OCI-LY1 (cell line): ENCODE measurements at regions not wholly inside any gene's neighbourhood (a gene's known extent, or its start where the extent isn't known, plus 50 kb on each side); places are given as distances from the start of the nearest gene placed in this dataset.

ENCODE experiments used
- H2AFZ ChIP-seq: fragments of 200-600 bp; sonication (generic), shearing (Covaris generic); 2 replicates; pipeline ENCODE4 v1.6.0; 2014; ENCODE audit warnings: antibody characterized with exemption, mild to moderate bottlenecking, low read length
- H3F3A ChIP-seq: fragments of 200-600 bp; sonication (generic), shearing (Covaris generic); 2 replicates; pipeline ENCODE4 v1.6.0; 2014; ENCODE audit warnings: mild to moderate bottlenecking, antibody characterized with exemption, low read length, moderate library complexity; ENCODE audit not compliant: insufficient read depth
- H3K27ac ChIP-seq: fragments of 200-600 bp; sonication (generic); 2 replicates; pipeline ENCODE4 v1.5.1; 2014; ENCODE audit warnings: low read length, mixed run types, mild to moderate bottlenecking, low read depth; ENCODE audit not compliant: poor library complexity, severe bottlenecking
- H3K27me3 ChIP-seq: fragments of 200-600 bp; sonication (generic); 2 replicates; pipeline ENCODE4 v1.6.0; 2014; ENCODE audit warnings: antibody characterized with exemption, mild to moderate bottlenecking, low read length, moderate library complexity; ENCODE audit not compliant: insufficient read depth
- H3K36me3 ChIP-seq: fragments of 200-600 bp; sonication (generic); 2 replicates; pipeline ENCODE4 v1.6.1; 2014; ENCODE audit warnings: mild to moderate bottlenecking, antibody characterized with exemption, low read length, moderate library complexity, mixed read lengths; ENCODE audit not compliant: insufficient read depth
- H3K4me1 ChIP-seq: fragments of 200-600 bp; sonication (generic); 2 replicates; pipeline ENCODE4 v1.5.1; 2014; ENCODE audit warnings: mild to moderate bottlenecking, low read length, moderate library complexity; ENCODE audit not compliant: insufficient read depth, severe bottlenecking
- H3K4me2 ChIP-seq: fragments of 200-600 bp; sonication (generic), shearing (Covaris generic); 2 replicates; pipeline ENCODE4 v1.6.1; 2014; ENCODE audit warnings: low read length
- H3K4me3 ChIP-seq: fragments of 200-600 bp; sonication (generic); 2 replicates; pipeline ENCODE4 v1.5.1; 2014; ENCODE audit warnings: low read length, low read depth, mild to moderate bottlenecking, mixed read lengths; ENCODE audit not compliant: poor library complexity, severe bottlenecking
- H3K79me2 ChIP-seq: fragments of 200-600 bp; shearing (Covaris generic); 2 replicates; pipeline ENCODE4 v1.6.1; 2016; ENCODE audit warnings: mixed run types, low read length, mixed read lengths; ENCODE audit not compliant: insufficient read depth
- H3K9ac ChIP-seq: fragments of 200-600 bp; sonication (generic), shearing (Covaris generic); 2 replicates; pipeline ENCODE4 v1.6.1; 2014; ENCODE audit warnings: mild to moderate bottlenecking, low read length, mixed read lengths
- H3K9me2 ChIP-seq: fragments of 200-600 bp; sonication (generic), shearing (Covaris generic); 2 replicates; pipeline ENCODE4 v1.6.1; 2014; ENCODE audit warnings: low read depth, mild to moderate bottlenecking, low read length, mixed read lengths
- H3K9me3 ChIP-seq: fragments of 200-600 bp; shearing (Covaris generic); 2 replicates; pipeline ENCODE4 v1.6.1; 2014; ENCODE audit warnings: low read length, mixed read lengths
- H4K20me1 ChIP-seq: fragments of 200-600 bp; sonication (generic), shearing (Covaris generic); 2 replicates; pipeline ENCODE4 v1.6.0; 2016; ENCODE audit warnings: mild to moderate bottlenecking, low read length; ENCODE audit not compliant: insufficient read depth
- CTCF ChIP-seq: fragments of 200-600 bp; sonication (generic), shearing (Covaris generic); IDR thresholded peaks from 2 replicates; pipeline ENCODE4 v1.5.1; 2017; ENCODE audit warnings: mild to moderate bottlenecking, antibody characterized with exemption, low read length, moderate library complexity, mixed read lengths
- EZH2 ChIP-seq: fragments of 200-600 bp; sonication (generic), shearing (Covaris generic); IDR thresholded peaks from 2 replicates; pipeline ENCODE4 v1.8.0; 2017; ENCODE audit warnings: borderline replicate concordance, mixed run types, mild to moderate bottlenecking, antibody characterized with exemption, low read length, moderate library complexity, mixed read lengths

- Histone ChIP-seq H3K27ac (no peak overlapping the region), H3K4me3 (no peak overlapping the region), H3K9ac (no peak overlapping the region), H3K9me3 (no peaks in the 10 kb centered on the region), H4K20me1 (no peaks in the 10 kb centered on the region), H3K9me2 (no peaks in the 10 kb centered on the region), H3K4me2 (no peak overlapping the region), H3K36me3 (no peaks in the 10 kb centered on the region), H3F3A (no peaks in the 10 kb centered on the region), H3K27me3 (no peaks in the 10 kb centered on the region), H2AFZ (no peak overlapping the region), H3K79me2 (no peaks in the 10 kb centered on the region), H3K4me1 (no peaks in the 10 kb centered on the region)
- TF ChIP-seq EZH2: no peak
- no peak for TF ChIP-seq CTCF
These were observed 171.0 kb upstream of the RPS6KA3 start for GRCh38 chrX:20437683-20438082.

- Histone ChIP-seq H2AFZ (no peak overlapping the region), H3K4me2 (no peak overlapping the region), H3K4me3 (no peak overlapping the region), H3K27me3 (no peaks in the 10 kb centered on the region), H3K36me3 (no peaks in the 10 kb centered on the region), H3F3A (no peaks in the 10 kb centered on the region), H4K20me1 (no peaks in the 10 kb centered on the region), H3K4me1 (no peaks in the 10 kb centered on the region), H3K9ac (no peak overlapping the region), H3K27ac (no peak overlapping the region), H3K9me2 (no peaks in the 10 kb centered on the region), H3K79me2 (no peaks in the 10 kb centered on the region), H3K9me3 (no peaks in the 10 kb centered on the region)
- TF ChIP-seq CTCF: no peak
These were observed 169.2 kb upstream of the RPS6KA3 start for GRCh38 chrX:20435913-20436312.

GRCh38 chrX:20434986-20435385 is 168.3 kb upstream of the RPS6KA3 start:
- Histone ChIP-seq H3K36me3 (no peaks in the 10 kb centered on the region), H4K20me1 (no peaks in the 10 kb centered on the region), H3K79me2 (no peaks in the 10 kb centered on the region), H3F3A (no peaks in the 10 kb centered on the region), H3K9ac (no peak overlapping the region), H2AFZ (no peak overlapping the region), H3K27me3 (no peaks in the 10 kb centered on the region), H3K4me3 (no peak overlapping the region), H3K9me2 (no peaks in the 10 kb centered on the region), H3K4me2 (no peak overlapping the region), H3K4me1 (no peaks in the 10 kb centered on the region), H3K27ac (no peak overlapping the region), H3K9me3 (no peaks in the 10 kb centered on the region)
- no peak for TF ChIP-seq EZH2
- no peak for TF ChIP-seq CTCF
